OCI-LY1 (cell line): ENCODE measurements at regions not wholly inside any gene's neighbourhood (a gene's known extent, or its start where the extent isn't known, plus 50 kb on each side); places are given as distances from the start of the nearest gene placed in this dataset.
"Not testable (repeated sequence)": the region's sequence is repeated elsewhere in the genome, so short reads cannot be mapped to it uniquely, and the experiment has no call there.

Experiments used
- H2AFZ ChIP-seq: fragments of 200-600 bp; sonication (generic), shearing (Covaris generic); 2 replicates; pipeline ENCODE4 v1.6.0; 2014; ENCODE audit warnings: antibody characterized with exemption, mild to moderate bottlenecking, low read length
- H3F3A ChIP-seq: fragments of 200-600 bp; sonication (generic), shearing (Covaris generic); 2 replicates; pipeline ENCODE4 v1.6.0; 2014; ENCODE audit warnings: mild to moderate bottlenecking, antibody characterized with exemption, low read length, moderate library complexity; ENCODE audit not compliant: insufficient read depth
- H3K27ac ChIP-seq: fragments of 200-600 bp; sonication (generic); 2 replicates; pipeline ENCODE4 v1.5.1; 2014; ENCODE audit warnings: low read length, mixed run types, mild to moderate bottlenecking, low read depth; ENCODE audit not compliant: poor library complexity, severe bottlenecking
- H3K27me3 ChIP-seq: fragments of 200-600 bp; sonication (generic); 2 replicates; pipeline ENCODE4 v1.6.0; 2014; ENCODE audit warnings: antibody characterized with exemption, mild to moderate bottlenecking, low read length, moderate library complexity; ENCODE audit not compliant: insufficient read depth
- H3K36me3 ChIP-seq: fragments of 200-600 bp; sonication (generic); 2 replicates; pipeline ENCODE4 v1.6.1; 2014; ENCODE audit warnings: mild to moderate bottlenecking, antibody characterized with exemption, low read length, moderate library complexity, mixed read lengths; ENCODE audit not compliant: insufficient read depth
- H3K4me1 ChIP-seq: fragments of 200-600 bp; sonication (generic); 2 replicates; pipeline ENCODE4 v1.5.1; 2014; ENCODE audit warnings: mild to moderate bottlenecking, low read length, moderate library complexity; ENCODE audit not compliant: insufficient read depth, severe bottlenecking
- H3K4me2 ChIP-seq: fragments of 200-600 bp; sonication (generic), shearing (Covaris generic); 2 replicates; pipeline ENCODE4 v1.6.1; 2014; ENCODE audit warnings: low read length
- H3K4me3 ChIP-seq: fragments of 200-600 bp; sonication (generic); 2 replicates; pipeline ENCODE4 v1.5.1; 2014; ENCODE audit warnings: low read length, low read depth, mild to moderate bottlenecking, mixed read lengths; ENCODE audit not compliant: poor library complexity, severe bottlenecking
- H3K79me2 ChIP-seq: fragments of 200-600 bp; shearing (Covaris generic); 2 replicates; pipeline ENCODE4 v1.6.1; 2016; ENCODE audit warnings: mixed run types, low read length, mixed read lengths; ENCODE audit not compliant: insufficient read depth
- H3K9ac ChIP-seq: fragments of 200-600 bp; sonication (generic), shearing (Covaris generic); 2 replicates; pipeline ENCODE4 v1.6.1; 2014; ENCODE audit warnings: mild to moderate bottlenecking, low read length, mixed read lengths
- H3K9me2 ChIP-seq: fragments of 200-600 bp; sonication (generic), shearing (Covaris generic); 2 replicates; pipeline ENCODE4 v1.6.1; 2014; ENCODE audit warnings: low read depth, mild to moderate bottlenecking, low read length, mixed read lengths
- H3K9me3 ChIP-seq: fragments of 200-600 bp; shearing (Covaris generic); 2 replicates; pipeline ENCODE4 v1.6.1; 2014; ENCODE audit warnings: low read length, mixed read lengths
- H4K20me1 ChIP-seq: fragments of 200-600 bp; sonication (generic), shearing (Covaris generic); 2 replicates; pipeline ENCODE4 v1.6.0; 2016; ENCODE audit warnings: mild to moderate bottlenecking, low read length; ENCODE audit not compliant: insufficient read depth
- EZH2 ChIP-seq: fragments of 200-600 bp; sonication (generic), shearing (Covaris generic); IDR thresholded peaks from 2 replicates; pipeline ENCODE4 v1.8.0; 2017; ENCODE audit warnings: borderline replicate concordance, mixed run types, mild to moderate bottlenecking, antibody characterized with exemption, low read length, moderate library complexity, mixed read lengths
- TF ChIP-seq, protein P1 (sequence below): fragments of 200-600 bp; sonication (generic), shearing (Covaris generic); IDR thresholded peaks from 2 replicates; pipeline ENCODE4 v1.5.1; 2017; ENCODE audit warnings: mild to moderate bottlenecking, antibody characterized with exemption, low read length, moderate library complexity, mixed read lengths

DNA sequence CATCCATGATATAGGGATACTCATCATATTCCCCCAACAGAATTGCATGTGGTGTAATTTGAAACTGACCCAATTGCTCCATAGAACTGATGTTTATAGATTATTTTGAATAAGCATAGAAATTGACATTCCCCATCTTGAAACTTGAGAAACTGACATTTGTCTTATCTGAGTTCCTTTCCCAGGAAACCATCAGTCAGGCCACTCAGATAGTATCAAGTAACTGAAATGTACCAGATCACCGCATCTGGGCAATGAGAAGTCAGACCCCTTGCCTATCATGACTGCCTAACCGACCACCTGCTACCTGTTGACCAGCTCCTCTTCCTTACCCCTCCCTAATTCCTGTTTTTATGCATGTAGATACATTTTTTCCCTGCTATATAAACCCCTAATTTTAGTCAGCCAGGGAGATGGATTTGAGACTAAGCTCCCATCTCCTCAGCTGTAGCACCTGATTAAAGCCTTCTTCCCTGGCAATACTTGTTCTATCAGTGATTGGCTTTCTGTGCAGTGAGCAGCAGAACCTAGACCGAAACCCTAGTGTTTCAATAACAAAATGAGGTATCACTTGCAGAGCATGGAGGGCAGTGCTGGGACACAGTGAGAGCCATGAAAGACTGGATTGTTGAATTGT lies 274.5 kb downstream of the LPIN1 start:
- no peak for TF ChIP-seq EZH2
- TF ChIP-seq, protein P1, sequence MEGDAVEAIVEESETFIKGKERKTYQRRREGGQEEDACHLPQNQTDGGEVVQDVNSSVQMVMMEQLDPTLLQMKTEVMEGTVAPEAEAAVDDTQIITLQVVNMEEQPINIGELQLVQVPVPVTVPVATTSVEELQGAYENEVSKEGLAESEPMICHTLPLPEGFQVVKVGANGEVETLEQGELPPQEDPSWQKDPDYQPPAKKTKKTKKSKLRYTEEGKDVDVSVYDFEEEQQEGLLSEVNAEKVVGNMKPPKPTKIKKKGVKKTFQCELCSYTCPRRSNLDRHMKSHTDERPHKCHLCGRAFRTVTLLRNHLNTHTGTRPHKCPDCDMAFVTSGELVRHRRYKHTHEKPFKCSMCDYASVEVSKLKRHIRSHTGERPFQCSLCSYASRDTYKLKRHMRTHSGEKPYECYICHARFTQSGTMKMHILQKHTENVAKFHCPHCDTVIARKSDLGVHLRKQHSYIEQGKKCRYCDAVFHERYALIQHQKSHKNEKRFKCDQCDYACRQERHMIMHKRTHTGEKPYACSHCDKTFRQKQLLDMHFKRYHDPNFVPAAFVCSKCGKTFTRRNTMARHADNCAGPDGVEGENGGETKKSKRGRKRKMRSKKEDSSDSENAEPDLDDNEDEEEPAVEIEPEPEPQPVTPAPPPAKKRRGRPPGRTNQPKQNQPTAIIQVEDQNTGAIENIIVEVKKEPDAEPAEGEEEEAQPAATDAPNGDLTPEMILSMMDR: no peak
- no peaks in the 10 kb centered on the region for H4K20me1 ChIP-seq
- H3K9ac ChIP-seq: no peak overlapping the region
- H3F3A ChIP-seq: no peaks in the 10 kb centered on the region
- H3K4me3 ChIP-seq: no peak overlapping the region
- no peaks in the 10 kb centered on the region for H3K9me2 ChIP-seq
- H3K36me3 ChIP-seq: peaks cover 68% of the 10 kb centered on the region
- no peaks in the 10 kb centered on the region for H3K27me3 ChIP-seq
- H3K79me2 ChIP-seq: no peaks in the 10 kb centered on the region
- no peak overlapping the region for H3K27ac ChIP-seq
- no peak overlapping the region for H2AFZ ChIP-seq
- peaks cover 33% of the 10 kb centered on the region for H3K9me3 ChIP-seq
- peaks cover 12% of the 10 kb centered on the region for H3K4me1 ChIP-seq
- H3K4me2 ChIP-seq: no peak overlapping the region

DNA sequence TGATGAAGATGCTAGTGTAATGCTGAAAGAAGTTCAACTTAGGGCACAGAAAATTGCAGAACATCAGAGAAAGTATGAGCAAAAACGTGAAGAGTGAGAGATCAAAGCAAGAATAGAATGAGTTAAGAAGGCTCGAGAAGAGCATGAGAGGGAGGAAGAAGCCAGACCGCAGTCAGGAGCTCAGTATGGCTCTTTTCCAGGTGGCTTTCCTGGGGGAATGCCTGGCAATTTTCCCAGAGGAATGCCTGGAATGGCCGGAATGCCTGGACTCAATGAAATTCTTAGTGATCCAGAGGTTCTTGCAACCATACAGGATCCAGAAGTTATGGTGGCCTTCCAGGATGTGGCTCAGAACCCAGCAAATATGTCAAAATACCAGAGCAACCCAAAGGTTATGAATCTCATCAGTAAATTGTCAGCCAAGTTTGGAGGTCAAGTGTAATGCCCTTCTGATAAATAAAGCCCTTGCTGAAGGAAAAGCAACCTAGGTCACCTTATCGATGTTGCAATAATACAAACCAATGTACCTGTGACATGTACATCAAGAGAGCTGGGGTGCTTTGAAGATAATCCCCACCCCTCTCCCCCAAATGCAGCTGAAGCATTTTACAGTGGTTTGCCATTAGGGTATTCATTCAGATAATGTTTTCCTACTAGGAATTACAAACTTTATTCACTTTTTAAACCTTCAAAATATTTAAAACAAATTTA lies 277.9 kb downstream of the LPIN1 start:
- not testable (repeated sequence) for H3K9me2 ChIP-seq, H3K9ac ChIP-seq, H3K4me2 ChIP-seq, H3K4me3 ChIP-seq, H3K79me2 ChIP-seq, H3K27ac ChIP-seq, H3F3A ChIP-seq, H4K20me1 ChIP-seq, H3K27me3 ChIP-seq, H2AFZ ChIP-seq
- Histone ChIP-seq H3K4me1 (peaks cover 14% of the 10 kb centered on the region), H3K36me3 (peaks cover 41% of the 10 kb centered on the region), H3K9me3 (peaks cover 30% of the 10 kb centered on the region)

DNA sequence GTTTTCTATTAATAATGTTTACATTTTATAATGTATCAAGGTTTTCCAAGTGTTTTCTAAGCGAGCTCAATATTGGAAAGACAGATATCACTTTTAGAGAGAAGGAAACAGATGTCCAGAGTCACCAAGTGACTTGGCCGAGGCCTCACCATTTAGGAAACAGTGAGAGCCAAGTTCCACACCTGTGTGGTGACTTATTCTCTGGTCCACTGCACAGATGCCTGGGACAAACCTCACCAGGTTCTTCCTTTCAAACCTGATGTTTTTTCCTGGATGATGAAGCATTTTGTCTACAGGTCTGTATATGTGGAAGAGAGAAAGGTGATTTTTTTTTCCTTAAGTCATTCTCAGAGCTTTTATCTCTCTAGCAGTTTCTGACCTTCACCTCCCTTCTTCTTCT lies 280.7 kb downstream of the LPIN1 start:
- Histone ChIP-seq H3K9ac (no peak overlapping the region), H3K36me3 (peaks cover 13% of the 10 kb centered on the region), H4K20me1 (no peaks in the 10 kb centered on the region), H3K27ac (peak overlapping the region; percentile 6), H3K9me2 (no peaks in the 10 kb centered on the region), H3K4me2 (no peak overlapping the region), H3K27me3 (no peaks in the 10 kb centered on the region), H3K4me1 (peaks cover 40% of the 10 kb centered on the region), H3K79me2 (no peaks in the 10 kb centered on the region), H2AFZ (no peak overlapping the region), H3K4me3 (no peak overlapping the region), H3F3A (no peaks in the 10 kb centered on the region), H3K9me3 (peaks cover 10% of the 10 kb centered on the region)
- TF ChIP-seq, protein P1: no peak
- no peak for TF ChIP-seq EZH2
